ENCODE measurements at regions not wholly inside any gene's neighbourhood (a gene's known extent, or its start where the extent isn't known, plus 50 kb on each side); places are given as distances from the start of the nearest gene placed in this dataset.
"Not testable (repeated sequence)": the region's sequence is repeated elsewhere in the genome, so short reads cannot be mapped to it uniquely, and the experiment has no call there.

GRCh38 chr14:25680934-25681333 lies 631.0 kb upstream of the STXBP6 start:
- H3K27ac ChIP-seq (ENCODE audit: low read depth in 2 of 2, low read length in 2 of 2) = no peak overlapping the region
- FAIRE-seq = no peak
- peak in 1 of 5 donors; percentile 38 for DNase-seq

GRCh38 chr14:25680511-25680910 lies 630.6 kb upstream of the STXBP6 start:
- H3K9me3 ChIP-seq (ENCODE audit: control insufficient read depth in 2 of 3, insufficient read depth in 1 of 3, low read length in 3 of 3); H3K36me3 ChIP-seq (ENCODE audit: control insufficient read depth in 2 of 3, insufficient read depth in 3 of 3, low read length in 3 of 3); DNase-seq; H3K4me1 ChIP-seq (ENCODE audit: control insufficient read depth in 2 of 3, insufficient read depth in 2 of 3, low read depth in 1 of 3, low read length in 3 of 3); H3K4me3 ChIP-seq (ENCODE audit: low read length in 3 of 3); FAIRE-seq; intact Hi-C loops (cut with DNase I); H3K27ac ChIP-seq (ENCODE audit: low read depth in 2 of 2, low read length in 2 of 2); H3K9ac ChIP-seq (ENCODE audit: low read length in 3 of 3); H3K27me3 ChIP-seq (ENCODE audit: control insufficient read depth, insufficient read depth, low read length): not testable (repeated sequence)

More at GRCh38 chr14:25680934-25681333, 631.0 kb upstream of the STXBP6 start:
- Histone ChIP-seq H3K27me3 (ENCODE audit: control insufficient read depth, insufficient read depth, low read length) (no peaks in the 10 kb centered on the region), H3K4me1 (ENCODE audit: control insufficient read depth in 2 of 3, insufficient read depth in 2 of 3, low read depth in 1 of 3, low read length in 3 of 3) (no peaks in the 10 kb centered on the region), H3K36me3 (ENCODE audit: control insufficient read depth in 2 of 3, insufficient read depth in 3 of 3, low read length in 3 of 3) (no peaks in the 10 kb centered on the region), H3K9me3 (ENCODE audit: control insufficient read depth in 2 of 3, insufficient read depth in 1 of 3, low read length in 3 of 3) (no peaks in the 10 kb centered on the region), H3K4me3 (ENCODE audit: low read length in 3 of 3) (no peak overlapping the region), H3K9ac (ENCODE audit: low read length in 3 of 3) (no peak overlapping the region)
- intact Hi-C loops (cut with DNase I) = no loop called here
- no peak for TF ChIP-seq CTCF (IDR thresholded peaks at IDR 0.05; ENCODE audit: borderline replicate concordance, extremely low read depth, insufficient read depth)

GRCh38 chr14:25677111-25677510 lies 627.2 kb upstream of the STXBP6 start:
- no peak for DNase-seq
- no peaks in the 10 kb centered on the region for H3K36me3 ChIP-seq (ENCODE audit: control insufficient read depth in 2 of 3, insufficient read depth in 3 of 3, low read length in 3 of 3)
- H3K27ac ChIP-seq (ENCODE audit: low read depth in 2 of 2, low read length in 2 of 2) = no peak overlapping the region
- H3K9me3 ChIP-seq (ENCODE audit: control insufficient read depth in 2 of 3, insufficient read depth in 1 of 3, low read length in 3 of 3) = no peaks in the 10 kb centered on the region
- FAIRE-seq = no peak
- intact Hi-C loops (cut with DNase I) = no loop called here
- no peak overlapping the region for H3K4me3 ChIP-seq (ENCODE audit: low read length in 3 of 3)
- no peak for TF ChIP-seq CTCF (IDR thresholded peaks at IDR 0.05; ENCODE audit: borderline replicate concordance, extremely low read depth, insufficient read depth)
- H3K27me3 ChIP-seq (ENCODE audit: control insufficient read depth, insufficient read depth, low read length) = no peaks in the 10 kb centered on the region
- no peak overlapping the region for H3K9ac ChIP-seq (ENCODE audit: low read length in 3 of 3)
- no peaks in the 10 kb centered on the region for H3K4me1 ChIP-seq (ENCODE audit: control insufficient read depth in 2 of 3, insufficient read depth in 2 of 3, low read depth in 1 of 3, low read length in 3 of 3)

- FAIRE-seq (no peak), DNase-seq (no peak)
- Histone ChIP-seq H3K4me1 (ENCODE audit: control insufficient read depth in 2 of 3, insufficient read depth in 2 of 3, low read depth in 1 of 3, low read length in 3 of 3) (no peaks in the 10 kb centered on the region), H3K9me3 (ENCODE audit: control insufficient read depth in 2 of 3, insufficient read depth in 1 of 3, low read length in 3 of 3) (no peaks in the 10 kb centered on the region), H3K36me3 (ENCODE audit: control insufficient read depth in 2 of 3, insufficient read depth in 3 of 3, low read length in 3 of 3) (no peaks in the 10 kb centered on the region), H3K9ac (ENCODE audit: low read length in 3 of 3) (no peak overlapping the region), H3K27me3 (ENCODE audit: control insufficient read depth, insufficient read depth, low read length) (no peaks in the 10 kb centered on the region), H3K27ac (ENCODE audit: low read depth in 2 of 2, low read length in 2 of 2) (no peak overlapping the region), H3K4me3 (ENCODE audit: low read length in 3 of 3) (no peak overlapping the region)
- intact Hi-C loops (cut with DNase I) = no loop called here
- no peak for TF ChIP-seq CTCF (IDR thresholded peaks at IDR 0.05; ENCODE audit: borderline replicate concordance, extremely low read depth, insufficient read depth)
Measured at GRCh38 chr14:25667387-25667786, 617.4 kb upstream of the STXBP6 start.
